ENCODE measurements at regions not wholly inside any gene's neighbourhood (a gene's known extent, or its start where the extent isn't known, plus 50 kb on each side); places are given as distances from the start of the nearest gene placed in this dataset.
A peak's percentile ranks its signal among the peaks of the same experiment; 100 is the strongest.

DNA sequence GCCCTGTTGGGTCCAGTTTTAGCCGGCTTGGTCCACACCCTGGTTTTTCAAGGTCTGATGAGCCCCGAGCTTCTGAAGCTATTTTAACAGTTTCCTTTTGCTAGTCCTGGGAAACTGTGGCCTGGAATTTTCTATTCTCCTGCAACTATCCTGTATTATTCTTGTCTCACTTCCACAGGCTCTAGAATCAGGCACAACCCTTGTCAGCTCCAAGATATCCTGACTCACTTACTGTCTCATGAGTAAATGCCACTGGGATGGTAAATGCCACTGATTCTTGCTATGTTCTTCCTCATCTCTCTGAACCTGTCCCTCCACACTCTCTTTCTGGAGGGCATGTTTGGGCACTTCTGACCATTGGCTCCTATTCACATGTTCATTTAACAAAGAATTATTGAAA is 611.5 kb upstream of the IGFBP3 start:
- intact Hi-C loops (cut with DNase I), result no loop called here
- H3K27ac ChIP-seq, result no peak overlapping the region
- no peaks in the 10 kb centered on the region for H3K4me1 ChIP-seq
- H3K27me3 ChIP-seq, result no peaks in the 10 kb centered on the region
- ATAC-seq, result no peak
- TF ChIP-seq, protein P1, sequence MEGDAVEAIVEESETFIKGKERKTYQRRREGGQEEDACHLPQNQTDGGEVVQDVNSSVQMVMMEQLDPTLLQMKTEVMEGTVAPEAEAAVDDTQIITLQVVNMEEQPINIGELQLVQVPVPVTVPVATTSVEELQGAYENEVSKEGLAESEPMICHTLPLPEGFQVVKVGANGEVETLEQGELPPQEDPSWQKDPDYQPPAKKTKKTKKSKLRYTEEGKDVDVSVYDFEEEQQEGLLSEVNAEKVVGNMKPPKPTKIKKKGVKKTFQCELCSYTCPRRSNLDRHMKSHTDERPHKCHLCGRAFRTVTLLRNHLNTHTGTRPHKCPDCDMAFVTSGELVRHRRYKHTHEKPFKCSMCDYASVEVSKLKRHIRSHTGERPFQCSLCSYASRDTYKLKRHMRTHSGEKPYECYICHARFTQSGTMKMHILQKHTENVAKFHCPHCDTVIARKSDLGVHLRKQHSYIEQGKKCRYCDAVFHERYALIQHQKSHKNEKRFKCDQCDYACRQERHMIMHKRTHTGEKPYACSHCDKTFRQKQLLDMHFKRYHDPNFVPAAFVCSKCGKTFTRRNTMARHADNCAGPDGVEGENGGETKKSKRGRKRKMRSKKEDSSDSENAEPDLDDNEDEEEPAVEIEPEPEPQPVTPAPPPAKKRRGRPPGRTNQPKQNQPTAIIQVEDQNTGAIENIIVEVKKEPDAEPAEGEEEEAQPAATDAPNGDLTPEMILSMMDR (IDR thresholded peaks at IDR 0.05), result no peak
- no peak for DNase-seq
- no peak overlapping the region for H3K4me3 ChIP-seq
- H3K9me3 ChIP-seq, result peaks cover 0 to 34% of the 10 kb centered on the region in 2 donors
- H3K36me3 ChIP-seq, result no peaks in the 10 kb centered on the region

DNA sequence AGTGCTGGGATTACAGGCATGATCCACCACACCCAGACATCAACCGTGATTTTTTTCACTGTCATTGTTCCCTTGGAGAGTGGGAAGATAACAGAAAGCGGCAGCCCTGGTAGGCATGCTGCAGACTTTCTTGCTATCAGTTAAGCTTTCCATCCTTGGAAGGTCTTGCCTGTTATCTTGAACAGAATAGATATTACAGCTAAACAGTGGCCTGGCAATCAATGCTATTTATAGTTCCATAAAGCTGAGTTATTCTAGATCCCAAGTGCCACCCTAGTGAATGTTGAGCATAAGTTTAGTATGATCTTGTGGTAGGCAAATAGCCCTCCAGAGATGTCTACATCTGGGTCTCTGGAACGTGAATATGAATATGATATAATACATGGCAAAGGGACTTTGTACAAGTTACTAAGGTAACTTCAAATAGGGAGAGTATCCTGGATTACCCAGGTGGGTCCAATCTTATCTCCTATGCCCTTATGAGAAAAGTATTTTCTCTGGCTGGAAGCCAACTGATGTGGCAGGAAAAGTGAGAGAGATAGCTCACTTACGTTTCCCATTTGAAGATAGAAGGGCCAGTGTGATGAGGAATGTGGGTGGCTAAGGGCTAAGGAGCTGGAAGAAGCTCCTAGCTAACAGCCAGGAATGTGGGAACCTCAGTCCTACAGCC is 609.1 kb upstream of the IGFBP3 start:
- Histone ChIP-seq H3K4me1 (no peaks in the 10 kb centered on the region), H3K27ac (no peak overlapping the region), H3K9me3 (peaks cover 0 to 39% of the 10 kb centered on the region in 2 donors), H3K27me3 (no peaks in the 10 kb centered on the region), H3K36me3 (no peaks in the 10 kb centered on the region), H3K4me3 (no peak overlapping the region)
- no peak for DNase-seq
- TF ChIP-seq, protein P1 (IDR thresholded peaks at IDR 0.05), result no peak
- ATAC-seq, result no peak
- intact Hi-C loops (cut with DNase I), result no loop called here

DNA sequence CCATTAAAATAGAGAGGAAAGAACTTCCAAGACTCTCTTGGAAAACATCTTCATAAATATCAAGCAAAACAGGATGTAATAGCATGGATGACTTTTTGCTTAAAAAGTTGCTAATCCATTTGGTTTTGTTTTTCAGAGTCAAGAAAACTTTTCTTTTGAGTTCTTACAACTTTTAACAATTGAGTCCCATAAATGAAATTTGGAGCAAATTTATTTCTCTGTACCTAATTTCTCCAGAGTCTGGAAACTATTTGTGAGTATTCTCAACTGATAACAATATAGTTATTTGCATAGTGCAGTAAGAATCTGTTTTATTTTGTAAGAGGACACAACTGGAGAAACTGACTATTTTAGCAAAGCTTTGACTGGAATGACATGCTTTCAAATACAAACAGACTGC is 606.3 kb upstream of the IGFBP3 start:
- DNase-seq (no peak), ATAC-seq (no peak)
- Histone ChIP-seq H3K36me3 (no peaks in the 10 kb centered on the region), H3K27ac (no peak overlapping the region), H3K27me3 (no peaks in the 10 kb centered on the region), H3K4me3 (no peak overlapping the region), H3K4me1 (no peaks in the 10 kb centered on the region), H3K9me3 (peaks cover 0 to 38% of the 10 kb centered on the region in 2 donors)
- TF ChIP-seq, protein P1 (IDR thresholded peaks at IDR 0.05), result no peak
- intact Hi-C loops (cut with DNase I), result no loop called here

DNA sequence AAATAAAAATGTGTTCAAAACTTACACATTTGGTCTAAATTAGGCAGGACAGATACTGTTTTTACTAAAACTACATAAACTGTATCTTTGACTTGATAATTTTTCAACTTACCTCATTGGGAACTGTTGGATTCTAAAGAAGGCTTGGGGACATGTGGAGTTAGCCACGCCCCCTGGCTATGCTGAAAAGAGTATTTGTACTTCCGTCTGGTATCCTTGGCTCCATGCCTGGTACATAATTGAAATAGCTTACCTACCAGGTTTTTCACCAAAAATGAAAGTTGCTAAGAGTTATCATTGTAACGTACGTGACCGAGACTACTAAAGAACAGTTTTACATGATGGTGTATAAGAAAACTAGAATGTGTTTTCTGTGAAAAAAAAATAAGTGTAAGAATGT is 604.8 kb upstream of the IGFBP3 start:
- Histone ChIP-seq H3K36me3 (no peaks in the 10 kb centered on the region), H3K4me1 (no peaks in the 10 kb centered on the region), H3K27me3 (no peaks in the 10 kb centered on the region), H3K9me3 (peaks cover 0 to 34% of the 10 kb centered on the region in 2 donors), H3K27ac (no peak overlapping the region), H3K4me3 (no peak overlapping the region)
- TF ChIP-seq, protein P1 (IDR thresholded peaks at IDR 0.05), result no peak
- ATAC-seq (peak; percentile 36), DNase-seq (no peak)
- intact Hi-C loops (cut with DNase I), result no loop called here

DNA sequence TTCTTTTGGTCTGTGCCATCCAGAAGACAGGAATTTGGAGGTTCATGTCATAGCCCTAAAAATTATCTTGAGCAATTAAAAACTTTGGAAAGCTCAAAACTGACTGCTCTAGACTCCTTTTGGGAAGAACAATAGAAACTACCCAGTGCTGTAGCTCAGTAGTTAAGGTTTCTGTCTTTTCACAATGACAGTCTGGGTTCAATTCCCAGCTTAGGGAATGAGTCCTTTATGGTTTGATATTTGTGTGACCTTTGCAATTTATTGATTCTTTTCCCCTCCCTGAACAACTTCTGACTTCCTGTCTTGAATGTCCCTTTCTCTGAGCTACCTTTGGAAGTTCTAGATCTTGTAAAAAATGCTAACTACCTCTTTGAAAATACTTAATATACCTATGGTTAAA is 603.3 kb upstream of the IGFBP3 start:
- H3K27ac ChIP-seq, result no peak overlapping the region
- no peaks in the 10 kb centered on the region for H3K4me1 ChIP-seq
- H3K9me3 ChIP-seq, result peaks cover 0 to 29% of the 10 kb centered on the region in 2 donors
- DNase-seq (no peak), ATAC-seq (no peak)
- no peaks in the 10 kb centered on the region for H3K36me3 ChIP-seq
- H3K27me3 ChIP-seq, result no peaks in the 10 kb centered on the region
- TF ChIP-seq, protein P1 (IDR thresholded peaks at IDR 0.05), result no peak
- no peak overlapping the region for H3K4me3 ChIP-seq
- intact Hi-C loops (cut with DNase I), result no loop called here

All from left lung (tissue), 4 donors.